ENCODE measurements at regions not wholly inside any gene's neighbourhood (a gene's known extent, or its start where the extent isn't known, plus 50 kb on each side); places are given as distances from the start of the nearest gene placed in this dataset.
"Not testable (repeated sequence)": the region's sequence is repeated elsewhere in the genome, so short reads cannot be mapped to it uniquely, and the experiment has no call there.

GRCh38 chr5:167051402-167051768 is 1240.1 kb upstream of the WWC1 start:
- DNase-seq = no peak

- no peak for DNase-seq
Observed at GRCh38 chr5:167052791-167053190, 1238.7 kb upstream of the WWC1 start.

GRCh38 chr5:167057665-167058064 is 1233.8 kb upstream of the WWC1 start:
- no peak for DNase-seq

- no peak for DNase-seq
Observed at GRCh38 chr5:167061695-167062094, 1229.8 kb upstream of the WWC1 start.

GRCh38 chr5:167063116-167063515 is 1228.3 kb upstream of the WWC1 start:
- DNase-seq = no peak

GRCh38 chr5:167063788-167064187 is 1227.7 kb upstream of the WWC1 start:
- no peak for DNase-seq

GRCh38 chr5:167064198-167064776 is 1227.2 kb upstream of the WWC1 start:
- DNase-seq = no peak

GRCh38 chr5:167065794-167066193 is 1225.7 kb upstream of the WWC1 start:
- no peak for DNase-seq

- no peak for DNase-seq
Observed at GRCh38 chr5:167071981-167072610, 1219.3 kb upstream of the WWC1 start.

GRCh38 chr5:167081561-167081960 is 1209.9 kb upstream of the WWC1 start:
- no peak for DNase-seq

GRCh38 chr5:167096816-167097215 is 1194.6 kb upstream of the WWC1 start:
- DNase-seq = no peak

- no peak for DNase-seq
Observed at GRCh38 chr5:167104351-167104750, 1187.1 kb upstream of the WWC1 start.

- no peak for DNase-seq
Observed at GRCh38 chr5:167105941-167106340, 1185.5 kb upstream of the WWC1 start.

GRCh38 chr5:167107684-167108083 is 1183.8 kb upstream of the WWC1 start:
- no peak for DNase-seq

- not testable (repeated sequence) for DNase-seq
Observed at GRCh38 chr5:167108266-167108665, 1183.2 kb upstream of the WWC1 start.

GRCh38 chr5:167112556-167112955 is 1178.9 kb upstream of the WWC1 start:
- no peak for DNase-seq

GRCh38 chr5:167122267-167122666 is 1169.2 kb upstream of the WWC1 start:
- no peak for DNase-seq

GRCh38 chr5:167123126-167123525 is 1168.3 kb upstream of the WWC1 start:
- no peak for DNase-seq

- DNase-seq = no peak
Observed at GRCh38 chr5:167128581-167128980, 1162.9 kb upstream of the WWC1 start.

- no peak for DNase-seq
Observed at GRCh38 chr5:167140548-167141291, 1150.7 kb upstream of the WWC1 start.

- DNase-seq = no peak
Observed at GRCh38 chr5:167143716-167144115, 1147.7 kb upstream of the WWC1 start.

- DNase-seq = no peak
Observed at GRCh38 chr5:167145841-167146240, 1145.6 kb upstream of the WWC1 start.

GRCh38 chr5:167147879-167148278 is 1143.6 kb upstream of the WWC1 start:
- no peak for DNase-seq

- DNase-seq = no peak
Observed at GRCh38 chr5:167150661-167151060, 1140.8 kb upstream of the WWC1 start.

Data from activated CD4-positive, alpha-beta T cell treated with anti-CD3 and anti-CD28 coated beads for 48 hours (primary cell).